ENCODE measurements at regions not wholly inside any gene's neighbourhood (a gene's known extent, or its start where the extent isn't known, plus 50 kb on each side); places are given as distances from the start of the nearest gene placed in this dataset.

DNA sequence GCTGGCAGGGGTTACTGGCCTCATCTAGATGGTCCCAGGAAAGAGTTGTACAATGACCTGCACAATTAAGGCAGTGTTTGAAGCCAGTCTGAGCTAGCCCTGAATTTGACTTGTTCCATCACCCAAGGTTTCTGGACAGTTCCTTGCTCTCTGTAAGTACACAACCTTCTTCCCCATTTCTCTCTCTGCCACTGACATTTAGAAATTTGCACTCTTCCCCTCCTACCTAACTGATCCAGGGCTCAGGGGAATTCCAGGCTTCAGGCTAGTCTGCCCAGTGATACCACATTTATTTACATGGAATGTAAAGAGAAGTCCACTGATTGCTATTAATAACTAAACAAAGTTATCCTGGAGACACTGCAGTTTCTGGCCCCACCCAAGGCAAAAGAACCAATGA lies 139.0 kb upstream of the GPR26 start:
- H4K20me1 ChIP-seq, result no peaks in the 10 kb centered on the region
- peaks cover 19% of the 10 kb centered on the region for H3K36me3 ChIP-seq
- H3K9ac ChIP-seq, result no peak overlapping the region
- peaks cover 52% of the 10 kb centered on the region for H3K4me1 ChIP-seq
- peaks cover 59% of the 10 kb centered on the region for H3K9me3 ChIP-seq
- H3K4me3 ChIP-seq, result no peak overlapping the region
- peak overlapping the region; percentile 24 for H3K4me2 ChIP-seq
- peak overlapping the region; percentile 49; the same call in 1 of the 2 replicates for H3K27ac ChIP-seq
- no peak for TF ChIP-seq Cebpa-rat (IDR thresholded peaks at IDR 0.05)
- no peaks in the 10 kb centered on the region for H3K27me3 ChIP-seq

GRCh38 chr10:123529146-123529760 lies 136.9 kb upstream of the GPR26 start:
- Histone ChIP-seq H3K9me3 (peaks cover 44% of the 10 kb centered on the region), H3K36me3 (peaks cover 19% of the 10 kb centered on the region), H3K9ac (no peak overlapping the region), H3K27ac (peak overlapping the region; percentile 98), H3K4me2 (peak overlapping the region; percentile 96), H3K4me1 (peaks cover 73% of the 10 kb centered on the region), H4K20me1 (no peaks in the 10 kb centered on the region), H3K27me3 (no peaks in the 10 kb centered on the region), H3K4me3 (no peak overlapping the region)
- TF ChIP-seq Cebpa-rat (IDR thresholded peaks at IDR 0.05), result no peak

GRCh38 chr10:123530166-123530870 lies 135.8 kb upstream of the GPR26 start:
- Histone ChIP-seq H3K9me3 (peaks cover 34% of the 10 kb centered on the region), H3K27me3 (no peaks in the 10 kb centered on the region), H3K27ac (peak overlapping the region; percentile 98), H3K4me3 (peak overlapping the region; percentile 45; the same call in 1 of the 2 replicates), H3K4me1 (peaks cover 83% of the 10 kb centered on the region), H3K9ac (peak overlapping the region; percentile 28; the same call in 1 of the 2 replicates), H3K36me3 (peaks cover 19% of the 10 kb centered on the region), H3K4me2 (peak overlapping the region; percentile 96), H4K20me1 (no peaks in the 10 kb centered on the region)
- TF ChIP-seq Cebpa-rat (IDR thresholded peaks at IDR 0.05), result no peak

DNA sequence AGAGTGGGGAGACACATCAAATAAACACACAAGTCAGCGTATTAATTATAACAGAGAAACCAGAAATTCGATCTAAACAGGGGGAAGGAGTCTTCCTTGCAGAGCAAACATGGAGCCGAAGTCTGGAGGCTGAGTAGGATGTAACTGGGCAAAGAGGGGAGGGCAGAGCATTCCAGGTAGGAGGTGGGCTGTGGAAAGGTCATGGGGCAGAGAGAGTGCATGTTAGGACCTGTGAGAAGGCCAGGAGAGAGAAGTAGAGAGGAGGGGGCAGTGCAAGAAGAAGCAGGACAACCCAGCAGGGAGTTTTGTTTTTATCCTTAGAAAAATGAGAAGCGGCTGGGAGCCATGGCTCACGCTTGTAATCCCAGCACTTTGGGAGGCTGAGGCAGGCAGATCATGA lies 130.8 kb upstream of the GPR26 start:
- H3K27me3 ChIP-seq, result no peaks in the 10 kb centered on the region
- H3K4me3 ChIP-seq, result no peak overlapping the region
- H3K4me1 ChIP-seq, result peaks cover 96% of the 10 kb centered on the region
- no peak for TF ChIP-seq Cebpa-rat (IDR thresholded peaks at IDR 0.05)
- H3K9ac ChIP-seq, result peak overlapping the region; percentile 85
- peak overlapping the region; percentile 98 for H3K27ac ChIP-seq
- H3K36me3 ChIP-seq, result peaks cover 17% of the 10 kb centered on the region
- peaks cover 23% of the 10 kb centered on the region for H3K9me3 ChIP-seq
- no peaks in the 10 kb centered on the region for H4K20me1 ChIP-seq
- peak overlapping the region; percentile 96 for H3K4me2 ChIP-seq

DNA sequence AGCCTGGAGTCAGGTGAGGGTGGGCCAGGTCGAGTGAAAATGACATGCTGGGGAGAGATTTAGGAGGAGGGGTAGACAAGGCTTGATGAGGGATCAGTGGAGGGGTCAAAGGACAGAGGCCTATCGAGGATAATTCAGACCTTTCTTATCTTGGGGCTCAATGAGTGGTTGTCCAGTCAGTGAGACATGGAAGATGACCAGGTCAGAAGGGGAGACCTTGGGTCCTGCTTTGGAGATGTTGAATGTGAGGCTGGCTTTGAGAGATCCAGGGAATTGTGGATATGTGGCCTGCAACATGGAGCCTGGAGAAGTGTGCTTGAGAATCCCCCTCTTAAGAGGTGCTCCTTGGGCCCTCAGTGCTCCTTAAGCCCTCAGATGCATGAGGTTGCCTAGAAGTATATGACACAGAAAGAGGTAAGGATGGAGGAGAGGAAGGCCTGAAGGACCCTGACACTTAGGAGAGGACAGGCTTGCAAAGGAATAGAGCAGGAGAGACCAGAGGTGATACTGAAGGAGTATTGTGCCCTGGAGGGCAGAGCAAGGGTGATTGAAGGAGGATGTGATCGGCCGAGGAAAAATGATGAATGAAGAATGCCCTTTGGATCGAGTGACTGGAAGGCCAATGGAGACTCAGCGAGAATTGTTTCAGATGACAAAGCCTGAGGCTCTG lies 129.8 kb upstream of the GPR26 start:
- no peaks in the 10 kb centered on the region for H4K20me1 ChIP-seq
- H3K4me1 ChIP-seq, result peaks cover 96% of the 10 kb centered on the region
- peaks cover 9% of the 10 kb centered on the region; the same call in 1 of the 2 replicates for H3K36me3 ChIP-seq
- no peaks in the 10 kb centered on the region for H3K27me3 ChIP-seq
- H3K4me3 ChIP-seq, result peak overlapping the region; percentile 46
- peaks cover 19% of the 10 kb centered on the region for H3K9me3 ChIP-seq
- H3K9ac ChIP-seq, result peak overlapping the region; percentile 85
- H3K4me2 ChIP-seq, result peak overlapping the region; percentile 96
- TF ChIP-seq Cebpa-rat (IDR thresholded peaks at IDR 0.05), result no peak
- peak overlapping the region; percentile 98 for H3K27ac ChIP-seq

DNA sequence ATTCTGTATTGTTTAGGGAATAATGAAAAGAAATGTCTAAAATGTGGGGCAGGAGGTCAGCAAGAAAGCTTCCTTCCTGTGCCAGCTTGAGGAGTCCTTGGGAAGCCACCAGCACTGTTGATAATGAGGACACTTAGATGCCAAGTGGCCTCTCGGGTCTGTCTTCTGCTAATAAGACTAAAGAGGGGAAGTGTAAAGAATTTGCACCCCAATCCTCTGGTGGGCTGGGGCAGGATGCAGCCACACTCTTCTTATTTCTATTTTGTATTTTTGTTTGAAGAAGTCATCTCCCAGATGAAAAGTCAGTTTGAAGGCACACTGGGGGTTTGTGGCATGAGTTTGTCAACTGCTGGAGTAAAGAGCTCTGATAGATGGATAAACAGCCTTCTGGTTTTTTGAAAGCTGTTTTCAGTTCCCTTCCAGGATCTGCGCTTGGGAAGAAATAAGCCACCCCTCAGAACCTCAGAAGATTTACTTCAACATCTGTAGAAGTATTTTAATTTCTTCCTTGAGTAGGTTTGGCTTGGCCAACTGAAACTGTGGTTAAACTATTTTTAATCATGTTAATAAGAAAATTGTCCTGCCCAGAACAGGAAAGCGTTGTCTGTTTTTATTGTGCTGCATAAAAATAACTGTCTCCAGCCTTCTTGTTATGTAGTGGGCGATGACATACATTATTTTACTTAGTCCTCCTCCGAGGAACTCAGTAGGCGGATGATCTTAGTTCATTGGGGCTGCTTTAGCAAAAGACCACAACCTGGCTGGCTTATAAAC lies 128.8 kb upstream of the GPR26 start:
- H3K36me3 ChIP-seq, result no peaks in the 10 kb centered on the region; the same call in 1 of the 2 replicates
- peak overlapping the region; percentile 96 for H3K4me2 ChIP-seq
- H3K4me1 ChIP-seq, result peaks cover 96% of the 10 kb centered on the region
- H4K20me1 ChIP-seq, result no peaks in the 10 kb centered on the region
- peak overlapping the region; percentile 87 for H3K9ac ChIP-seq
- 0 out of 2 replicates have a peak, but pooled peaks have one; percentile 7 for TF ChIP-seq Cebpa-rat (IDR thresholded peaks at IDR 0.05)
- H3K27me3 ChIP-seq, result no peaks in the 10 kb centered on the region
- peak overlapping the region; percentile 59 for H3K4me3 ChIP-seq
- H3K27ac ChIP-seq, result peak overlapping the region; percentile 98
- H3K9me3 ChIP-seq, result peaks cover 19% of the 10 kb centered on the region; the same call in 1 of the 2 replicates

- no peak for TF ChIP-seq Cebpa-rat (IDR thresholded peaks at IDR 0.05)
- H3K27me3 ChIP-seq, result no peaks in the 10 kb centered on the region
- H3K4me3 ChIP-seq, result peak overlapping the region; percentile 59
- H3K27ac ChIP-seq, result peak overlapping the region; percentile 98
- H4K20me1 ChIP-seq, result no peaks in the 10 kb centered on the region
- H3K9ac ChIP-seq, result peak overlapping the region; percentile 87
- H3K4me2 ChIP-seq, result peak overlapping the region; percentile 96
- H3K36me3 ChIP-seq, result peaks cover 3% of the 10 kb centered on the region; the same call in 1 of the 2 replicates
- H3K9me3 ChIP-seq, result peaks cover 26% of the 10 kb centered on the region
- peaks cover 83% of the 10 kb centered on the region for H3K4me1 ChIP-seq
Observed at GRCh38 chr10:123538401-123539320, 127.5 kb upstream of the GPR26 start.

GRCh38 chr10:123544986-123545385 lies 121.2 kb upstream of the GPR26 start:
- Histone ChIP-seq H3K27me3 (no peaks in the 10 kb centered on the region), H4K20me1 (no peaks in the 10 kb centered on the region), H3K4me3 (peak overlapping the region; percentile 45; the same call in 1 of the 2 replicates), H3K27ac (peak overlapping the region; percentile 42; the same call in 1 of the 2 replicates), H3K4me2 (no peak overlapping the region), H3K4me1 (peaks cover 69% of the 10 kb centered on the region), H3K36me3 (peaks cover 49% of the 10 kb centered on the region), H3K9me3 (peaks cover 87% of the 10 kb centered on the region), H3K9ac (no peak overlapping the region)
- no peak for TF ChIP-seq Cebpa-rat (IDR thresholded peaks at IDR 0.05)

All from BLaER1 (cell line).